HUES6 (cell line): ENCODE measurements at regions not wholly inside any gene's neighbourhood (a gene's known extent, or its start where the extent isn't known, plus 50 kb on each side); places are given as distances from the start of the nearest gene placed in this dataset.

Experiments
- H3K27ac ChIP-seq: 2 replicates; pipeline ENCODE4 v1.7.0; 2013; ENCODE audit warnings: low read depth, mild to moderate bottlenecking, low read length, inconsistent platforms
- H3K27me3 ChIP-seq: 2 replicates; pipeline ENCODE4 v1.6.1; 2013; ENCODE audit warnings: low read length; ENCODE audit not compliant: control insufficient read depth, insufficient read depth
- H3K36me3 ChIP-seq: 2 replicates; pipeline ENCODE4 v1.6.1; 2013; ENCODE audit warnings: low read length; ENCODE audit not compliant: control insufficient read depth, insufficient read depth
- H3K4me1 ChIP-seq: 2 replicates; pipeline ENCODE4 v1.6.1; 2013; ENCODE audit warnings: low read length; ENCODE audit not compliant: control insufficient read depth, insufficient read depth
- H3K4me3 ChIP-seq: 2 replicates; pipeline ENCODE4 v1.5.1; 2013; ENCODE audit warnings: low read depth, low read length
- H3K9ac ChIP-seq: one replicate; pipeline ENCODE4 v1.6.1; 2013; ENCODE audit warnings: mild to moderate bottlenecking, low read length
- H3K9me3 ChIP-seq: 2 replicates; pipeline ENCODE4 v1.6.1; 2013; ENCODE audit warnings: low read depth, low read length; ENCODE audit not compliant: control insufficient read depth, insufficient read depth

- H3K4me1 ChIP-seq, result peaks cover 8% of the 10 kb centered on the region; the same call in 1 of the 2 replicates
- no peak overlapping the region for H3K27ac ChIP-seq
- no peaks in the 10 kb centered on the region for H3K36me3 ChIP-seq
- peaks cover 11% of the 10 kb centered on the region for H3K9me3 ChIP-seq
- H3K9ac ChIP-seq, result no peak overlapping the region
- H3K4me3 ChIP-seq, result no peak overlapping the region
- H3K27me3 ChIP-seq, result peaks cover 81% of the 10 kb centered on the region
These were observed 177.5 kb downstream of the AASDH start for GRCh38 chr4:56209767-56210166.

- H3K36me3 ChIP-seq, result no peaks in the 10 kb centered on the region
- H3K27me3 ChIP-seq, result peaks cover 83% of the 10 kb centered on the region
These were observed 179.2 kb downstream of the AASDH start for GRCh38 chr4:56208103-56208502.

GRCh38 chr4:56206258-56206657 is 181.0 kb downstream of the AASDH start:
- Histone ChIP-seq H3K9me3 (peaks cover 3% of the 10 kb centered on the region), H3K27me3 (peaks cover 66% of the 10 kb centered on the region), H3K4me1 (peaks cover 8% of the 10 kb centered on the region; the same call in 1 of the 2 replicates), H3K36me3 (no peaks in the 10 kb centered on the region), H3K27ac (no peak overlapping the region), H3K9ac (no peak overlapping the region), H3K4me3 (no peak overlapping the region)

More at GRCh38 chr4:56208103-56208502, 179.2 kb downstream of the AASDH start:
- H3K9ac ChIP-seq, result no peak overlapping the region
- no peak overlapping the region for H3K4me3 ChIP-seq
- peaks cover 8% of the 10 kb centered on the region; the same call in 1 of the 2 replicates for H3K4me1 ChIP-seq
- H3K27ac ChIP-seq, result no peak overlapping the region
- H3K9me3 ChIP-seq, result peaks cover 11% of the 10 kb centered on the region

GRCh38 chr4:56200275-56200674 is 187.0 kb downstream of the AASDH start:
- Histone ChIP-seq H3K9me3 (no peaks in the 10 kb centered on the region), H3K9ac (no peak overlapping the region), H3K4me3 (no peak overlapping the region), H3K4me1 (no peaks in the 10 kb centered on the region), H3K36me3 (no peaks in the 10 kb centered on the region), H3K27me3 (peaks cover 14% of the 10 kb centered on the region; the same call in 1 of the 2 replicates), H3K27ac (no peak overlapping the region)

GRCh38 chr4:56198265-56198664 is 189.0 kb downstream of the AASDH start:
- no peak overlapping the region for H3K9ac ChIP-seq
- H3K9me3 ChIP-seq, result no peaks in the 10 kb centered on the region
- H3K4me3 ChIP-seq, result no peak overlapping the region
- peaks cover under 1% of the 10 kb centered on the region; the same call in 1 of the 2 replicates for H3K27me3 ChIP-seq
- no peaks in the 10 kb centered on the region for H3K36me3 ChIP-seq
- H3K4me1 ChIP-seq, result no peaks in the 10 kb centered on the region
- H3K27ac ChIP-seq, result no peak overlapping the region

GRCh38 chr4:56197387-56197786 is 189.9 kb downstream of the AASDH start:
- Histone ChIP-seq H3K27ac (no peak overlapping the region), H3K4me3 (no peak overlapping the region), H3K36me3 (no peaks in the 10 kb centered on the region), H3K27me3 (no peaks in the 10 kb centered on the region), H3K9ac (no peak overlapping the region), H3K9me3 (no peaks in the 10 kb centered on the region), H3K4me1 (no peaks in the 10 kb centered on the region)

GRCh38 chr4:56195025-56195424 is 192.3 kb downstream of the AASDH start:
- Histone ChIP-seq H3K9ac (no peak overlapping the region), H3K4me3 (no peak overlapping the region), H3K36me3 (no peaks in the 10 kb centered on the region), H3K27me3 (no peaks in the 10 kb centered on the region), H3K4me1 (no peaks in the 10 kb centered on the region), H3K27ac (no peak overlapping the region), H3K9me3 (peaks cover 5% of the 10 kb centered on the region; the same call in 1 of the 2 replicates)

- H3K9ac ChIP-seq, result no peak overlapping the region
- H3K27me3 ChIP-seq, result no peaks in the 10 kb centered on the region
- H3K36me3 ChIP-seq, result no peaks in the 10 kb centered on the region
- H3K27ac ChIP-seq, result no peak overlapping the region
- peaks cover 5% of the 10 kb centered on the region; the same call in 1 of the 2 replicates for H3K9me3 ChIP-seq
- no peak overlapping the region for H3K4me3 ChIP-seq
- H3K4me1 ChIP-seq, result no peaks in the 10 kb centered on the region
These were observed 195.8 kb downstream of the AASDH start for GRCh38 chr4:56191534-56191933.

GRCh38 chr4:56187688-56188087 is 199.6 kb downstream of the AASDH start:
- Histone ChIP-seq H3K4me3 (no peak overlapping the region), H3K36me3 (no peaks in the 10 kb centered on the region), H3K27me3 (no peaks in the 10 kb centered on the region), H3K9ac (no peak overlapping the region), H3K4me1 (peaks cover 6% of the 10 kb centered on the region; the same call in 1 of the 2 replicates), H3K27ac (no peak overlapping the region), H3K9me3 (peaks cover 5% of the 10 kb centered on the region; the same call in 1 of the 2 replicates)

- H3K4me3 ChIP-seq, result no peak overlapping the region
- H3K27ac ChIP-seq, result no peak overlapping the region
- peaks cover 6% of the 10 kb centered on the region; the same call in 1 of the 2 replicates for H3K4me1 ChIP-seq
- peaks cover 5% of the 10 kb centered on the region; the same call in 1 of the 2 replicates for H3K9me3 ChIP-seq
- no peak overlapping the region for H3K9ac ChIP-seq
- H3K36me3 ChIP-seq, result no peaks in the 10 kb centered on the region
- H3K27me3 ChIP-seq, result no peaks in the 10 kb centered on the region
These were observed 200.3 kb downstream of the AASDH start for GRCh38 chr4:56186808-56187523.

GRCh38 chr4:56185901-56186300 is 201.4 kb downstream of the AASDH start:
- 0 out of 2 replicates have a peak, but pooled peaks cover 2% of the 10 kb centered on the region for H3K9me3 ChIP-seq
- no peak overlapping the region for H3K27ac ChIP-seq
- no peaks in the 10 kb centered on the region for H3K27me3 ChIP-seq
- H3K4me3 ChIP-seq, result no peak overlapping the region
- peaks cover 12% of the 10 kb centered on the region; the same call in 1 of the 2 replicates for H3K4me1 ChIP-seq
- H3K36me3 ChIP-seq, result no peaks in the 10 kb centered on the region
- H3K9ac ChIP-seq, result no peak overlapping the region
